Kidney epithelial cell (primary cell): ENCODE measurements at regions not wholly inside any gene's neighbourhood (a gene's known extent, or its start where the extent isn't known, plus 50 kb on each side); places are given as distances from the start of the nearest gene placed in this dataset.

Experiments used
- DNase-seq: peaks from one replicate; pipeline ENCODE4 v3.0.0-alpha.2; 2010; ENCODE audit warnings: low read depth
- H3K27me3 ChIP-seq: 2 replicates; pipeline ENCODE4 v1.6.0; 2011; ENCODE audit warnings: low read length; ENCODE audit not compliant: control insufficient read depth, insufficient read depth
- H3K36me3 ChIP-seq: 2 replicates; pipeline ENCODE4 v1.5.1; 2011; ENCODE audit warnings: low read length; ENCODE audit not compliant: control insufficient read depth, insufficient read depth
- H3K4me3 ChIP-seq: 2 replicates; pipeline ENCODE4 v1.5.1; 2011; ENCODE audit warnings: low read depth, mild to moderate bottlenecking, control low read depth, low read length
- TF ChIP-seq, protein P1 (sequence below): IDR thresholded peaks from 2 replicates; pipeline ENCODE4 v1.5.1; 2011; ENCODE audit warnings: mild to moderate bottlenecking, moderate library complexity, low read length, control low read depth, inconsistent platforms; ENCODE audit not compliant: insufficient read depth, poor library complexity, severe bottlenecking

DNA sequence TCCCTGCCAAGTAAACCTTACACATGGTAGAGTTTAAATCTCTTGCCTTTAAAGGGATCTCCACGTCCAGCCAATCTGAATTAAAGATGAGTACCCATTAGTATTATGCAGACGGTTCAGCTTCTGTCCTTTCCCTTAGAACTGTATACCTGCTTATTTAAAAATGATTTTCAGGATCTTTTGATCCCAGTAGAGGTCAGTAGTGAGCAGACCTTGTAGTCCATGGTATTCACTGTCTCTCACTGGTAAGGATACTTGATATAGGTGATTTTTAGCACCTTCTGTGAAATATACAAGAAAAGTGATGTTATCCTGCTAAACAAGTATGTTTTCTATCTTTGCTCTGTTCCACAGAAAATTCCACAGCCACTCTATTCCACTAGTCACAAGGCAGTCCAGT lies 1211.6 kb upstream of the ADGRL4 start:
- peak; percentile 19 for DNase-seq
- H3K4me3 ChIP-seq = no peak overlapping the region
- TF ChIP-seq, protein P1, sequence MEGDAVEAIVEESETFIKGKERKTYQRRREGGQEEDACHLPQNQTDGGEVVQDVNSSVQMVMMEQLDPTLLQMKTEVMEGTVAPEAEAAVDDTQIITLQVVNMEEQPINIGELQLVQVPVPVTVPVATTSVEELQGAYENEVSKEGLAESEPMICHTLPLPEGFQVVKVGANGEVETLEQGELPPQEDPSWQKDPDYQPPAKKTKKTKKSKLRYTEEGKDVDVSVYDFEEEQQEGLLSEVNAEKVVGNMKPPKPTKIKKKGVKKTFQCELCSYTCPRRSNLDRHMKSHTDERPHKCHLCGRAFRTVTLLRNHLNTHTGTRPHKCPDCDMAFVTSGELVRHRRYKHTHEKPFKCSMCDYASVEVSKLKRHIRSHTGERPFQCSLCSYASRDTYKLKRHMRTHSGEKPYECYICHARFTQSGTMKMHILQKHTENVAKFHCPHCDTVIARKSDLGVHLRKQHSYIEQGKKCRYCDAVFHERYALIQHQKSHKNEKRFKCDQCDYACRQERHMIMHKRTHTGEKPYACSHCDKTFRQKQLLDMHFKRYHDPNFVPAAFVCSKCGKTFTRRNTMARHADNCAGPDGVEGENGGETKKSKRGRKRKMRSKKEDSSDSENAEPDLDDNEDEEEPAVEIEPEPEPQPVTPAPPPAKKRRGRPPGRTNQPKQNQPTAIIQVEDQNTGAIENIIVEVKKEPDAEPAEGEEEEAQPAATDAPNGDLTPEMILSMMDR = peak; percentile 69
- no peaks in the 10 kb centered on the region for H3K27me3 ChIP-seq
- H3K36me3 ChIP-seq = no peaks in the 10 kb centered on the region

DNA sequence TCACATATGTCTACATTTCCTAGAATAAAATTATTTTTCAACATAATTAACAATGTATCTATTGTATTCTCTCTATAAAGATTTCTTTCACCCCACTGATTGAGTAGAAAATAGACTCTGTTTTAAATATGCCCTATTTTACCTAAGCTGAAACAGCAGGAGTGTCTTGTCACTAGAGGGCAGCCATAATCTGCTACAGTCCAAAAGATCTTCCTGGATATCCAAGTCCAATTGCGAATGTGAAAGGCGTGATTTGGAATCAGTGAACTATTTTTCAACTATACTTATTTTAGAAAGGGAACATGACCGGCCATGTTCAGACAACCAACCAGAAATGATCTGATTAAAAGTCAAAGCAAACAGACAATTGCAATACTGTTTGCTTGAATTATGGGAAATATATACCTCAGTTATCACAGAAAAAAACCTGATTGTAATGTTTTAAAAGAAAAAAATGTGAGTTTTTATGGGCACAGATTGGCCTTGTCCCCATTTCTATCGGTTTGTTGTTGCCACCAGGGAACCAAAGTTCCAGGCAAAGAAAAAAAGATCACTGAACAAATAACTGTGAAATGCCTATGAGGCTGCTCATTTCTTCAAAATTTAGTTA lies 1211.0 kb upstream of the ADGRL4 start:
- no peaks in the 10 kb centered on the region for H3K36me3 ChIP-seq
- TF ChIP-seq, protein P1 = peak; percentile 76
- peak; percentile 43 for DNase-seq
- H3K27me3 ChIP-seq = no peaks in the 10 kb centered on the region
- no peak overlapping the region for H3K4me3 ChIP-seq

DNA sequence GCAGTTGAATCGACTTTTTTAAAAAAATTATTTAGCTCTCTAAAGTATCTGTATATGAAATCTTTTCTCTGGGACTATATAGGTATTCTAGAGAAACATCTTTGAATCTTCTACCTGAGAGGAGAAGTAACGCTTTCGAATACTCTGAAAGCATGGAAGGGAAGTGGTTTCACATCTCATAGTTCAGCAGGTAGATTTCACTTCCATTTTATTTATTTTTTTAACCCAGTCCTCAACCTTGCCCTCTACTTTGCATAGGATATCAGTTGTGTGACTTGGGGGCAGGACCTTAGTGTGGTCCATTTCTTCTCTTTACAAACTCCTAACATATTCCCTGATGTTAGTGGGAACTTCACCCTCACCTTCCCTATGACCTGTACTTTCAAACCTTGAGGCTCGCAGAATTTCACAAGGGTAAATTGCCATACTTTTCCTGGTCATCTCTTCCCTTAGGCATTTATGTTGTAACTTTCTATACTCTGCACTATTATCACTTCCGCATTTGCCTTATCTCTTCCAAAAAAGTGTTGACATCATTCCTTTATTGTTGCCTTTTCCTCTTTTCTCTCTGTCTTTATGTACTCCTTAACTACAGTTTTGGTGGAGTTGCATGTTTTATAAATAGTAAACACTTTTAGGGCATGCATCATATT lies 1208.5 kb upstream of the ADGRL4 start:
- DNase-seq = no peak
- H3K4me3 ChIP-seq = no peak overlapping the region
- TF ChIP-seq, protein P1 = no peak
- H3K36me3 ChIP-seq = no peaks in the 10 kb centered on the region
- no peaks in the 10 kb centered on the region for H3K27me3 ChIP-seq

- Histone ChIP-seq H3K36me3 (no peaks in the 10 kb centered on the region), H3K4me3 (no peak overlapping the region), H3K27me3 (no peaks in the 10 kb centered on the region)
- TF ChIP-seq, protein P1 = no peak
- DNase-seq = no peak
Measured at GRCh38 chr1:80212948-80213347, 1206.4 kb upstream of the ADGRL4 start.

- TF ChIP-seq, protein P1 = no peak
- no peak for DNase-seq
- no peak overlapping the region for H3K4me3 ChIP-seq
- H3K36me3 ChIP-seq = no peaks in the 10 kb centered on the region
- no peaks in the 10 kb centered on the region for H3K27me3 ChIP-seq
Measured at GRCh38 chr1:80211691-80212380, 1205.3 kb upstream of the ADGRL4 start.
